ENCODE measurements at regions not wholly inside any gene's neighbourhood (a gene's known extent, or its start where the extent isn't known, plus 50 kb on each side); places are given as distances from the start of the nearest gene placed in this dataset.

DNA sequence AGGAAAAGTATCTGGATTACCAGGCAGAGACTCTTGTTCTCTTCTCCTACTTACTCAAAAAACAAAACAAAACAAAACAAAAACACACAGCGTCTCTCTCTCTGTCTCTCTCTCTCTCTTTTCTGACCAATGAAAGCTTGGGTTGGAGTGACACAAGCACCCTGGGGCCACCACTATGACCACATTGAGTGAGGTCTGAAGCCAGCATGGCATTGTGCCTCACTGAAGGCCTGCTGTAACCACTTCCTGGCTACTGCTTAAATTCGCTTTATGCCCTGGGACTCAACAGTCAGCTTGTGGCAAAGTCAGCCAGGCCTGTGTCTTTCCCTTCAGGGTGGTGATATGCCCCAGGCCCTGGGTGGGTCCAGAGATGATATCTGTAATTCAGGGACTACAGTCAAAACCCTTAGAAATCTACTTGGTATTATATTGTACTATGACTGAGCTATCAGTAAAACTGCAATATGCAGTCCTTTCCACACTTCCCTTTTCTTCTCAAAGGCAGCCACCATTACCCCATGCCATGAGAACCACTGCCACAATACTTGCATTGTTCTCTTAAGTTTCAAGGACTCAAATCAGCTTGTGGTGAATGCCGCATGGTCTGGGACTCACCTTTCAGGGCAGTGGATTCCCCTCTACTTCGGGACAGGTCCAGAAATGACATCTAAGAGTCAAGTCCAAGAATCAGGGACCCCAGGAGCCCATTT is 606.8 kb upstream of the KLHL4 start:
- Histone ChIP-seq H3K4me1 (ENCODE audit: control insufficient read depth in 2 of 2, insufficient read depth in 2 of 2, low read length in 2 of 2) (no peaks in the 10 kb centered on the region), H3K4me2 (replicated peaks; ENCODE audit: low read depth, low read length, poor library complexity, severe bottlenecking) (no peak overlapping the region), H3K79me2 (ENCODE audit: control insufficient read depth, insufficient read depth, low read length) (no peaks in the 10 kb centered on the region), H3K9ac (ENCODE audit: low read length) (no peak overlapping the region), H2AFZ (ENCODE audit: insufficient read depth, low read depth, low read length, poor library complexity, severe bottlenecking) (no peak overlapping the region), H3K9me3 (ENCODE audit: control extremely low read depth in 1 of 3, control insufficient read depth in 2 of 3, insufficient read depth in 1 of 3, low read length in 2 of 3) (no peaks in the 10 kb centered on the region), H3K27ac (ENCODE audit: low read length in 2 of 2) (no peak overlapping the region), H4K20me1 (ENCODE audit: control insufficient read depth, insufficient read depth, low read length, poor library complexity, severe bottlenecking) (no peaks in the 10 kb centered on the region), H3K36me3 (replicated peaks in 1 of 2; ENCODE audit: control extremely low read depth in 1 of 2, control insufficient read depth in 1 of 2, extremely low read depth in 1 of 2, insufficient read depth in 2 of 2, low read length in 1 of 2) (no peaks in the 10 kb centered on the region), H3K4me3 (ENCODE audit: control extremely low read depth in 1 of 5, extremely low read depth in 1 of 5, insufficient read depth in 1 of 5, low read depth in 2 of 5, low read length in 4 of 5) (no peak overlapping the region), H3K27me3 (replicated peaks in 1 of 4; ENCODE audit: control extremely low read depth in 1 of 4, control insufficient read depth in 3 of 4, insufficient read depth in 4 of 4, low read length in 3 of 4) (no peaks in the 10 kb centered on the region)
- no peak overlapping the region for H3K27ac Mint-ChIP-seq
- 100% methylated on average over 1 of the region's 4 CpGs for whole genome bisulfite sequencing (ENCODE audit: insufficient coverage)
- no peak for DNase-seq
- TF ChIP-seq, protein P1, sequence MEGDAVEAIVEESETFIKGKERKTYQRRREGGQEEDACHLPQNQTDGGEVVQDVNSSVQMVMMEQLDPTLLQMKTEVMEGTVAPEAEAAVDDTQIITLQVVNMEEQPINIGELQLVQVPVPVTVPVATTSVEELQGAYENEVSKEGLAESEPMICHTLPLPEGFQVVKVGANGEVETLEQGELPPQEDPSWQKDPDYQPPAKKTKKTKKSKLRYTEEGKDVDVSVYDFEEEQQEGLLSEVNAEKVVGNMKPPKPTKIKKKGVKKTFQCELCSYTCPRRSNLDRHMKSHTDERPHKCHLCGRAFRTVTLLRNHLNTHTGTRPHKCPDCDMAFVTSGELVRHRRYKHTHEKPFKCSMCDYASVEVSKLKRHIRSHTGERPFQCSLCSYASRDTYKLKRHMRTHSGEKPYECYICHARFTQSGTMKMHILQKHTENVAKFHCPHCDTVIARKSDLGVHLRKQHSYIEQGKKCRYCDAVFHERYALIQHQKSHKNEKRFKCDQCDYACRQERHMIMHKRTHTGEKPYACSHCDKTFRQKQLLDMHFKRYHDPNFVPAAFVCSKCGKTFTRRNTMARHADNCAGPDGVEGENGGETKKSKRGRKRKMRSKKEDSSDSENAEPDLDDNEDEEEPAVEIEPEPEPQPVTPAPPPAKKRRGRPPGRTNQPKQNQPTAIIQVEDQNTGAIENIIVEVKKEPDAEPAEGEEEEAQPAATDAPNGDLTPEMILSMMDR (IDR thresholded peaks at IDR 0.05), result no peak
- no peak for TF ChIP-seq EZH2 (IDR thresholded peaks at IDR 0.05; ENCODE audit: borderline replicate concordance, insufficient read depth, low read depth, low read length, poor library complexity, severe bottlenecking)
- ATAC-seq (ENCODE audit: low read depth), result no peak
- POLR2A ChIA-PET, result no interaction called here
- H3K4me1 Mint-ChIP-seq, result no peaks in the 10 kb centered on the region
- CTCF ChIA-PET, result no interaction called here
- no peaks in the 10 kb centered on the region for H3K27me3 Mint-ChIP-seq
- H3K4me3 Mint-ChIP-seq, result no peak overlapping the region
- intact Hi-C loops (cut with micrococcal nuclease), result no loop called here
- no peaks in the 10 kb centered on the region for H3K9me3 Mint-ChIP-seq (ENCODE audit: insufficient read depth)

DNA sequence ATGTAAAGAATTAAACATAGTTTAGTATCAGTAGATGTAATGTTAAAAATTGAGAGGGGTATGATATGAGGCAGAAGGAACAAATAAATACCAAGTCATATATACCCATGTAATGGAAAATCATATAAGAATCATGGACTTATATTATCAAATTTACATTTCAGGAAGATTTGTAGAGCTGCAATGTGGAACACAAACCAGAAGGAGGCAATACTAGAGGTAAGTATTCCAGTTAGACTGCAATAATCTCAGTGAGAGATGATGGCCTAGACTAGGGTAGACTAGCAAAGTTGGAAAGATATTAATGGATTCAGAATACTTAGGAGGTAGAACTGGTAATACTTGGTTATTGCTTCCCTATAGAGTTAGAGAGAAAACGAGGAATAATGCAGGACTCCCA is 603.0 kb upstream of the KLHL4 start:
- no peak overlapping the region for H3K9ac ChIP-seq (ENCODE audit: low read length)
- DNase-seq (no peak), ATAC-seq (ENCODE audit: low read depth) (no peak)
- no peak overlapping the region for H3K27ac ChIP-seq (ENCODE audit: low read length in 2 of 2)
- H4K20me1 ChIP-seq (ENCODE audit: control insufficient read depth, insufficient read depth, low read length, poor library complexity, severe bottlenecking), result no peaks in the 10 kb centered on the region
- H3K79me2 ChIP-seq (ENCODE audit: control insufficient read depth, insufficient read depth, low read length), result no peaks in the 10 kb centered on the region
- intact Hi-C loops (cut with micrococcal nuclease), result no loop called here
- Mint-ChIP-seq H3K27ac (no peak overlapping the region), H3K27me3 (no peaks in the 10 kb centered on the region), H3K4me1 (no peaks in the 10 kb centered on the region), H3K4me3 (no peak overlapping the region), H3K9me3 (ENCODE audit: insufficient read depth) (no peaks in the 10 kb centered on the region)
- ChIA-PET CTCF (no interaction called here), POLR2A (no interaction called here)
- no peak overlapping the region for H3K4me3 ChIP-seq (ENCODE audit: control extremely low read depth in 1 of 5, extremely low read depth in 1 of 5, insufficient read depth in 1 of 5, low read depth in 2 of 5, low read length in 4 of 5)
- H3K4me1 ChIP-seq (ENCODE audit: control insufficient read depth in 2 of 2, insufficient read depth in 2 of 2, low read length in 2 of 2), result no peaks in the 10 kb centered on the region
- H3K9me3 ChIP-seq (ENCODE audit: control extremely low read depth in 1 of 3, control insufficient read depth in 2 of 3, insufficient read depth in 1 of 3, low read length in 2 of 3), result no peaks in the 10 kb centered on the region
- H2AFZ ChIP-seq (ENCODE audit: insufficient read depth, low read depth, low read length, poor library complexity, severe bottlenecking), result no peak overlapping the region
- H3K27me3 ChIP-seq (replicated peaks in 1 of 4; ENCODE audit: control extremely low read depth in 1 of 4, control insufficient read depth in 3 of 4, insufficient read depth in 4 of 4, low read length in 3 of 4), result no peaks in the 10 kb centered on the region
- TF ChIP-seq, protein P1 (IDR thresholded peaks at IDR 0.05), result no peak
- TF ChIP-seq EZH2 (IDR thresholded peaks at IDR 0.05; ENCODE audit: borderline replicate concordance, insufficient read depth, low read depth, low read length, poor library complexity, severe bottlenecking), result no peak
- no peak overlapping the region for H3K4me2 ChIP-seq (replicated peaks; ENCODE audit: low read depth, low read length, poor library complexity, severe bottlenecking)
- no peaks in the 10 kb centered on the region for H3K36me3 ChIP-seq (replicated peaks in 1 of 2; ENCODE audit: control extremely low read depth in 1 of 2, control insufficient read depth in 1 of 2, extremely low read depth in 1 of 2, insufficient read depth in 2 of 2, low read length in 1 of 2)
- WGBS (ENCODE audit: insufficient coverage), result no CpG with 5 or more reads among the region's 1 CpG

All from B cell (primary cell).